Gastrocnemius medialis (tissue), 4 donors: ENCODE measurements at regions not wholly inside any gene's neighbourhood (a gene's known extent, or its start where the extent isn't known, plus 50 kb on each side); places are given as distances from the start of the nearest gene placed in this dataset.

Experiments used
- POLR2A ChIP-seq, 2 donors: fragments of 450-650 bp; IDR thresholded peaks; one replicate each; pipeline ENCODE4 v1.6.1; 2017; ENCODE audit warnings: antibody characterized with exemption in 2 of 2, mild to moderate bottlenecking in 2 of 2, moderate library complexity in 2 of 2
- TF ChIP-seq, protein P1 (sequence below), 5 experiments: fragments of 450-650 bp in 3 of 5; fragments of 200-600 bp in 2 of 5; sonication (generic) in 2 of 5; IDR thresholded peaks in 4 of 5; conservative IDR thresholded peaks in 1 of 5; 1 replicate in 4 of 5; 2 replicates in 1 of 5; pipeline ENCODE4 v1.5.1; 2016 to 2019; ENCODE audit warnings: antibody characterized with exemption in 5 of 5, mild to moderate bottlenecking in 3 of 5, moderate library complexity in 3 of 5

GRCh38 chr11:26186389-26186788 lies 145.5 kb upstream of the ANO3 start:
- TF ChIP-seq, protein P1, sequence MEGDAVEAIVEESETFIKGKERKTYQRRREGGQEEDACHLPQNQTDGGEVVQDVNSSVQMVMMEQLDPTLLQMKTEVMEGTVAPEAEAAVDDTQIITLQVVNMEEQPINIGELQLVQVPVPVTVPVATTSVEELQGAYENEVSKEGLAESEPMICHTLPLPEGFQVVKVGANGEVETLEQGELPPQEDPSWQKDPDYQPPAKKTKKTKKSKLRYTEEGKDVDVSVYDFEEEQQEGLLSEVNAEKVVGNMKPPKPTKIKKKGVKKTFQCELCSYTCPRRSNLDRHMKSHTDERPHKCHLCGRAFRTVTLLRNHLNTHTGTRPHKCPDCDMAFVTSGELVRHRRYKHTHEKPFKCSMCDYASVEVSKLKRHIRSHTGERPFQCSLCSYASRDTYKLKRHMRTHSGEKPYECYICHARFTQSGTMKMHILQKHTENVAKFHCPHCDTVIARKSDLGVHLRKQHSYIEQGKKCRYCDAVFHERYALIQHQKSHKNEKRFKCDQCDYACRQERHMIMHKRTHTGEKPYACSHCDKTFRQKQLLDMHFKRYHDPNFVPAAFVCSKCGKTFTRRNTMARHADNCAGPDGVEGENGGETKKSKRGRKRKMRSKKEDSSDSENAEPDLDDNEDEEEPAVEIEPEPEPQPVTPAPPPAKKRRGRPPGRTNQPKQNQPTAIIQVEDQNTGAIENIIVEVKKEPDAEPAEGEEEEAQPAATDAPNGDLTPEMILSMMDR (IDR thresholded peaks at IDR 0.05 in 4 of 5, conservative IDR thresholded peaks at IDR 0.05 in 1 of 5) = no peak
- TF ChIP-seq POLR2A (IDR thresholded peaks at IDR 0.05) = no peak
